GM23338 (cell line): ENCODE measurements at regions not wholly inside any gene's neighbourhood (a gene's known extent, or its start where the extent isn't known, plus 50 kb on each side); places are given as distances from the start of the nearest gene placed in this dataset.

Source experiments
- ATAC-seq: fragments of 200-7000 bp; cut with Tn5 transposase; 3 replicates; pipeline ENCODE4 v1.9.1; 2020
- DNase-seq: peaks from one replicate; pipeline ENCODE4 v3.0.0-alpha.2; 2015; ENCODE audit warnings: low spot score
- H2AFZ ChIP-seq: fragments of 200-600 bp; sonication (generic); 2 replicates; pipeline ENCODE4 v1.8.0; 2016; ENCODE audit warnings: antibody characterized with exemption, mild to moderate bottlenecking, moderate library complexity
- H3F3A ChIP-seq: fragments of 200-600 bp; sonication (generic); replicated peaks from 2 replicates; pipeline ENCODE4 v1.8.0; 2017; ENCODE audit warnings: antibody characterized with exemption, mixed run types, low read depth
- H3K27ac ChIP-seq: fragments of 200-600 bp; sonication (generic); 2 replicates; pipeline ENCODE4 v1.6.1; 2016; ENCODE audit warnings: low read depth
- H3K27me3 ChIP-seq: fragments of 200-600 bp; sonication (generic); 2 replicates; pipeline ENCODE4 v1.8.0; 2016; ENCODE audit warnings: mild to moderate bottlenecking, mixed run types, moderate library complexity; ENCODE audit not compliant: insufficient read depth
- H3K36me3 ChIP-seq: fragments of 200-600 bp; sonication (generic); 2 replicates; pipeline ENCODE4 v1.8.0; 2016; ENCODE audit warnings: mild to moderate bottlenecking; ENCODE audit not compliant: insufficient read depth
- H3K4me1 ChIP-seq: fragments of 200-600 bp; sonication (generic); 2 replicates; pipeline ENCODE4 v1.8.0; 2016; ENCODE audit warnings: mild to moderate bottlenecking, moderate library complexity; ENCODE audit not compliant: insufficient read depth
- H3K4me2 ChIP-seq: fragments of 200-600 bp; sonication (generic); 2 replicates; pipeline ENCODE4 v1.7.1; 2017; ENCODE audit warnings: mixed run types
- H3K4me3 ChIP-seq: fragments of 200-600 bp; sonication (generic); 2 replicates; pipeline ENCODE4 v1.6.1; 2016; ENCODE audit warnings: mixed run types
- H3K79me2 ChIP-seq: fragments of 200-600 bp; sonication (generic); replicated peaks from 2 replicates; pipeline ENCODE4 v1.8.0; 2017; ENCODE audit warnings: mild to moderate bottlenecking; ENCODE audit not compliant: insufficient read depth
- H3K9me2 ChIP-seq: fragments of 200-600 bp; sonication (generic); 2 replicates; pipeline ENCODE4 v1.8.0; 2017; ENCODE audit not compliant: insufficient read depth
- H4K20me1 ChIP-seq: fragments of 200-600 bp; sonication (generic); replicated peaks from 2 replicates; pipeline ENCODE4 v1.8.0; 2017; ENCODE audit warnings: mild to moderate bottlenecking; ENCODE audit not compliant: insufficient read depth
- H3K27ac Mint-ChIP-seq: 2 replicates; pipeline ENCODE4 v1.8.0; 2020; ENCODE audit warnings: inconsistent platforms, mild to moderate bottlenecking, moderate library complexity, mixed read lengths
- H3K27me3 Mint-ChIP-seq: 3 replicates; pipeline ENCODE4 v1.8.0; 2022; ENCODE audit warnings: low read depth, mild to moderate bottlenecking, moderate library complexity, mixed read lengths, inconsistent platforms; ENCODE audit not compliant: insufficient read depth, poor library complexity
- H3K36me3 Mint-ChIP-seq: 3 replicates; pipeline ENCODE4 v1.8.0; 2021; ENCODE audit warnings: low read depth, mild to moderate bottlenecking, inconsistent platforms, moderate library complexity, mixed read lengths
- H3K4me1 Mint-ChIP-seq: 3 replicates; pipeline ENCODE4 v1.8.0; 2020; ENCODE audit warnings: mild to moderate bottlenecking, inconsistent platforms, mixed read lengths
- H3K4me3 Mint-ChIP-seq: 3 replicates; pipeline ENCODE4 v1.8.0; 2021; ENCODE audit warnings: moderate library complexity, mild to moderate bottlenecking, inconsistent platforms, mixed read lengths
- H3K9me3 Mint-ChIP-seq: 3 replicates; pipeline ENCODE4 v1.8.0; 2020; ENCODE audit warnings: moderate library complexity, mild to moderate bottlenecking, inconsistent platforms, mixed read lengths
- CREB1 ChIP-seq: fragments of 250-450 bp; sonication (Bioruptor Pico); IDR thresholded peaks from 2 replicates; pipeline ENCODE4 v1.5.0; 2020; ENCODE audit warnings: low read depth, mild to moderate bottlenecking, moderate library complexity
- CTCF ChIP-seq, 2 experiments: fragments of 200-600 bp in 1 of 2; sonication (generic) in 1 of 2; conservative IDR thresholded peaks; 2 replicates each; pipeline versions ENCODE4 v1.5.1 to v1.6.1; 2016 to 2017; ENCODE audit warnings: antibody characterized with exemption in 2 of 2, low read depth in 2 of 2, mild to moderate bottlenecking in 2 of 2, moderate library complexity in 1 of 2
- ETS1 ChIP-seq: IDR thresholded peaks from 2 replicates; pipeline ENCODE4 v1.6.1; 2016; ENCODE audit warnings: antibody characterized with exemption
- EZH2 ChIP-seq: fragments of 200-600 bp; sonication (generic); IDR thresholded peaks from one replicate; pipeline ENCODE4 v1.8.0; 2017; ENCODE audit warnings: antibody characterized with exemption, mild to moderate bottlenecking, low read depth; ENCODE audit not compliant: unreplicated experiment
- EZH2phosphoT487 ChIP-seq: fragments of 200-600 bp; sonication (generic); IDR thresholded peaks from one replicate; pipeline ENCODE4 v1.8.1; 2018; ENCODE audit warnings: antibody characterized with exemption; ENCODE audit not compliant: unreplicated experiment
- JUNB ChIP-seq: IDR thresholded peaks from one replicate; pipeline ENCODE4 v1.6.1; 2016; ENCODE audit warnings: antibody characterized with exemption; ENCODE audit not compliant: unreplicated experiment
- NANOG ChIP-seq: IDR thresholded peaks from 2 replicates; pipeline ENCODE4 v1.6.1; 2016; ENCODE audit warnings: antibody characterized with exemption, borderline replicate concordance
- POLR2AphosphoS5 ChIP-seq: IDR thresholded peaks from 2 replicates; pipeline ENCODE4 v1.6.1; 2016; ENCODE audit warnings: antibody characterized with exemption, low read depth
- REST ChIP-seq: IDR thresholded peaks from one replicate; pipeline ENCODE4 v1.6.1; 2018; ENCODE audit warnings: antibody characterized with exemption; ENCODE audit not compliant: unreplicated experiment
- STAT1 ChIP-seq: IDR thresholded peaks from one replicate; pipeline ENCODE4 v1.6.1; 2016; ENCODE audit warnings: antibody characterized with exemption; ENCODE audit not compliant: unreplicated experiment
- ZNF114 ChIP-seq: fragments of 250-450 bp; sonication (Bioruptor Pico); IDR thresholded peaks from 2 replicates; pipeline ENCODE4 v1.5.0; 2020; ENCODE audit warnings: mild to moderate bottlenecking, moderate library complexity
- ZNF331 ChIP-seq: fragments of 250-450 bp; sonication (Bioruptor Pico); IDR thresholded peaks from 2 replicates; pipeline ENCODE4 v1.5.0; 2020; ENCODE audit warnings: low read depth, mild to moderate bottlenecking, moderate library complexity
- ZNF462 ChIP-seq: fragments of 250-450 bp; sonication (Bioruptor Pico); IDR thresholded peaks from 2 replicates; pipeline ENCODE4 v1.5.0; 2020; ENCODE audit warnings: mild to moderate bottlenecking, moderate library complexity

- Mint-ChIP-seq H3K4me1 (no peaks in the 10 kb centered on the region), H3K9me3 (no peaks in the 10 kb centered on the region), H3K27ac (no peak overlapping the region), H3K4me3 (no peak overlapping the region), H3K27me3 (no peaks in the 10 kb centered on the region), H3K36me3 (no peaks in the 10 kb centered on the region)
- no peaks in the 10 kb centered on the region for H3K27me3 ChIP-seq
- H3K36me3 ChIP-seq = no peaks in the 10 kb centered on the region
- no peak overlapping the region for H3K4me2 ChIP-seq
- H2AFZ ChIP-seq = peak overlapping the region; percentile 38; the same call in 1 of the 2 replicates
- H3K9me2 ChIP-seq = no peaks in the 10 kb centered on the region
- H3K4me1 ChIP-seq = no peaks in the 10 kb centered on the region
- H3K27ac ChIP-seq = no peak overlapping the region
- H3K79me2 ChIP-seq = no peaks in the 10 kb centered on the region
- H3K4me3 ChIP-seq = no peak overlapping the region
- DNase-seq = no peak
- no peak for ATAC-seq
- H3F3A ChIP-seq = no peaks in the 10 kb centered on the region
- TF ChIP-seq CTCF (conservative IDR thresholded peaks at IDR 0.05; ENCODE audit: low read depth in 2 of 2) (no peak), JUNB (no peak), ETS1 (no peak), ZNF331 (CRISPR knock-in tag) (no peak), NANOG (no peak), EZH2 (no peak), REST (no peak), EZH2phosphoT487 (no peak), POLR2AphosphoS5 (no peak), CREB1 (no peak), ZNF462 (CRISPR knock-in tag) (no peak), ZNF114 (no peak), STAT1 (no peak)
- H4K20me1 ChIP-seq = no peaks in the 10 kb centered on the region
Measured at GRCh38 chr2:9053534-9053931, 50.0 kb upstream of the MBOAT2 start.
